ENCODE measurements at regions not wholly inside any gene's neighbourhood (a gene's known extent, or its start where the extent isn't known, plus 50 kb on each side); places are given as distances from the start of the nearest gene placed in this dataset.

DNA sequence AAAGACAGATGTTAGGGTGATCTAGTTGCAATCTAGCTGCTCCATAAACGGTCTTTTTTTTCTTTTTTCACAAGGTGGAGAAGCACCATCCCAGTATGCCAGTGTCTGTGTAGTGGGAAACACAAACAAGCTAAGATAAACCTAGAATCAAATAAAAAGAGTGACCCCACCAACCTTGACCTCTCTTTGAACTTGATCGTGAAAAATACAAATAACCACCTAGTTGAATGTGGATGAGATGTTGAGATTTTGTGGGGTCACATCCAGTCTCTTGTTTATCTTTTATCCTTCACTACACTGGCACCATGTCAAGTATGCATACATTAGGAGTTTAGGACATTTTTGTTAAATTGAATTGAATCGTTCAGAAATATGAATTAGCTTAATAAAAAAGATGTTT lies 194.6 kb upstream of the EYA4 start:
- Histone ChIP-seq H3K36me3 (no peaks in the 10 kb centered on the region), H3K27ac (peak overlapping the region in 7 of 10 donors; percentile 13 to 67 (median 40)), H3K4me1 (peaks cover 0 to 18% (median 0%) of the 10 kb centered on the region in 9 donors), H3K4me3 (no peak overlapping the region), H3K27me3 (no peaks in the 10 kb centered on the region), H3K9me3 (no peaks in the 10 kb centered on the region)
- DNase-seq (no peak), ATAC-seq (no peak)
- TF ChIP-seq, protein P1, sequence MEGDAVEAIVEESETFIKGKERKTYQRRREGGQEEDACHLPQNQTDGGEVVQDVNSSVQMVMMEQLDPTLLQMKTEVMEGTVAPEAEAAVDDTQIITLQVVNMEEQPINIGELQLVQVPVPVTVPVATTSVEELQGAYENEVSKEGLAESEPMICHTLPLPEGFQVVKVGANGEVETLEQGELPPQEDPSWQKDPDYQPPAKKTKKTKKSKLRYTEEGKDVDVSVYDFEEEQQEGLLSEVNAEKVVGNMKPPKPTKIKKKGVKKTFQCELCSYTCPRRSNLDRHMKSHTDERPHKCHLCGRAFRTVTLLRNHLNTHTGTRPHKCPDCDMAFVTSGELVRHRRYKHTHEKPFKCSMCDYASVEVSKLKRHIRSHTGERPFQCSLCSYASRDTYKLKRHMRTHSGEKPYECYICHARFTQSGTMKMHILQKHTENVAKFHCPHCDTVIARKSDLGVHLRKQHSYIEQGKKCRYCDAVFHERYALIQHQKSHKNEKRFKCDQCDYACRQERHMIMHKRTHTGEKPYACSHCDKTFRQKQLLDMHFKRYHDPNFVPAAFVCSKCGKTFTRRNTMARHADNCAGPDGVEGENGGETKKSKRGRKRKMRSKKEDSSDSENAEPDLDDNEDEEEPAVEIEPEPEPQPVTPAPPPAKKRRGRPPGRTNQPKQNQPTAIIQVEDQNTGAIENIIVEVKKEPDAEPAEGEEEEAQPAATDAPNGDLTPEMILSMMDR (IDR thresholded peaks at IDR 0.05), result no peak
- WGBS, 2 donors, result 48 to 52% methylated on average over 3 of the region's 3 CpGs
- intact Hi-C loops (cut with DNase I), result no loop called here

DNA sequence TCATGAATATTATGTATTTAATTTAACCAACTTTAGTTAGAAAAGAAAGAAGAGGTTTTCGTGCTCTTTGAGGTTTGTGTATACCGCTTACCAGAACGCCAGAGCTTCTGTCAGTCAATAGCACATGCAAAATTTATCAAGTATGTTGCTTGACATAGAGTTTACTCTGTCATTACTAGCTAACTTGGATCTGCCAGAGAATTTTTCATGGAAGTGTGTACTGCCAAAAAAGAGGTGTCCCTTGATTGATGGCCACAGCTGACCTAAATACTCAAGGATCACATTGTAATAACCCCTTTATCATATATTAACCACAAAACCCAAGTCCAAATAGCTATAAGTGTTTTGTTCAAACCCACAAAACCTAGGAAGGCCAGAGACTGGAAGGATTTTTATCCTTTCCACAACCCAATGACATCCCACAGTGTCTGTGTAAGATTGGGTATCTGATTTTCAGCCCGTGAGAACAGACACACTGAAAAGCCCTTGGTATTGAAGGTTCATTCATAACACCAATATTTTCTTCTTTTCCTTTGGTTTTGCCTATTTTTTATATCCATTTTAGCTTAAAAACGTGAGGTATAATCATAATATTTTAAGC lies 194.0 kb upstream of the EYA4 start:
- DNase-seq (peak in 1 of 2 donors; percentile 22), ATAC-seq (peak; percentile 65 to 94 (median 88))
- H3K4me3 ChIP-seq, result no peak overlapping the region
- no peaks in the 10 kb centered on the region for H3K9me3 ChIP-seq
- no peaks in the 10 kb centered on the region for H3K27me3 ChIP-seq
- 48 to 56% methylated on average over 5 of the region's 5 CpGs for whole genome bisulfite sequencing, 2 donors
- intact Hi-C loops (cut with DNase I), result no loop called here
- H3K4me1 ChIP-seq, result peaks cover 0 to 15% (median 0%) of the 10 kb centered on the region in 9 donors
- H3K36me3 ChIP-seq, result no peaks in the 10 kb centered on the region
- H3K27ac ChIP-seq, result peak overlapping the region in 7 of 10 donors; percentile 13 to 67 (median 40)
- TF ChIP-seq, protein P1 (IDR thresholded peaks at IDR 0.05), result no peak

DNA sequence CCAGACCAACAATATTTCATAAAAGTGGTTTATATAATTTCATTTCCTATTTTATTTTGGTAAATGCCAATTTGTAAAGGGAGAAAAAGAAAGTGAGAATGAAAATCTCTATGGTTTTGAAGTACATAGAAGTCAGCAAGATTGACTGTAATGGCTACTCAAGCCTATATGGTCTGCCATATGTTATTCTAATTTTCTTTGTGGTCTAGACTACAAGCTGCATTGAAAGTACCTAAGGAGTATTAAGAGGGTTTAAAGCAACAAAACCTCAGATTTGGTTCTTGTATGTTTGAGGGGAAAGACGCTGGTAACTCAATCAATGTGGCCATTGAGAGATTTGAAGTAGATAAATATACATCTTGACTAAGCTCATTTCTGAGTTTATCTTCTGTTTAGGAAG lies 193.5 kb upstream of the EYA4 start:
- H3K27ac ChIP-seq, result peak overlapping the region in 4 of 10 donors; percentile 36 to 67 (median 56)

DNA sequence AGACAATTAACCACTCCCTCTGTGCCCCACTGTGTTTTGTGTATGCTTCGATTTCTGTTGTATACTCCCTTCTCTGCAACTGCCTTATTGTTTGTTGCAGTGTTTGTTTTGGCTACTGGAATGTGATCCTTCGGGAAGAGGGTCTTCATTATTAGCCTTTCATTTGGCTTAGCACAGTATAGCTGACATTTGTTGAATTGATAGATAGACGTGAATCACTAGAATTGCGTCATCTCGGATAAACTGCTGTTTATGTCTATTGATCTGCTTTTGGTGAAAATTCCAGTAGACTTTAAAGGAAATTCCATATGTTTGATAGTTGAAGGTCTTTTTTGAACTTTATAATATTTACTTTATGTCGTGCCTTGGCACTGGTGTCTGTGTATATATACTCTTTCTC lies 189.9 kb upstream of the EYA4 start:
- ATAC-seq (no peak), DNase-seq (no peak)
- TF ChIP-seq, protein P1 (IDR thresholded peaks at IDR 0.05), result no peak
- Histone ChIP-seq H3K4me1 (peaks cover 0 to 23% (median 2%) of the 10 kb centered on the region in 9 donors), H3K9me3 (no peaks in the 10 kb centered on the region), H3K36me3 (no peaks in the 10 kb centered on the region), H3K27ac (no peak overlapping the region), H3K4me3 (no peak overlapping the region), H3K27me3 (no peaks in the 10 kb centered on the region)
- intact Hi-C loops (cut with DNase I), result no loop called here
- WGBS, 2 donors, result 77 to 84% methylated on average over 6 of the region's 6 CpGs

More for the DNA sequence above, 193.5 kb upstream of the EYA4 start:
- Histone ChIP-seq H3K9me3 (no peaks in the 10 kb centered on the region), H3K4me3 (no peak overlapping the region), H3K27me3 (no peaks in the 10 kb centered on the region), H3K36me3 (no peaks in the 10 kb centered on the region), H3K4me1 (peaks cover 0 to 15% (median 0%) of the 10 kb centered on the region in 9 donors)
- no peak for ATAC-seq
- 80 to 90% methylated on average over 1 of the region's 1 CpG for WGBS, 2 donors
- intact Hi-C loops (cut with DNase I), result no loop called here
- no peak for DNase-seq
- TF ChIP-seq, protein P1 (IDR thresholded peaks at IDR 0.05), result no peak

Data from heart right ventricle (tissue), 16 donors.